ENCODE measurements at regions not wholly inside any gene's neighbourhood (a gene's known extent, or its start where the extent isn't known, plus 50 kb on each side); places are given as distances from the start of the nearest gene placed in this dataset.
"Not testable (repeated sequence)": the region's sequence is repeated elsewhere in the genome, so short reads cannot be mapped to it uniquely, and the experiment has no call there.

DNA sequence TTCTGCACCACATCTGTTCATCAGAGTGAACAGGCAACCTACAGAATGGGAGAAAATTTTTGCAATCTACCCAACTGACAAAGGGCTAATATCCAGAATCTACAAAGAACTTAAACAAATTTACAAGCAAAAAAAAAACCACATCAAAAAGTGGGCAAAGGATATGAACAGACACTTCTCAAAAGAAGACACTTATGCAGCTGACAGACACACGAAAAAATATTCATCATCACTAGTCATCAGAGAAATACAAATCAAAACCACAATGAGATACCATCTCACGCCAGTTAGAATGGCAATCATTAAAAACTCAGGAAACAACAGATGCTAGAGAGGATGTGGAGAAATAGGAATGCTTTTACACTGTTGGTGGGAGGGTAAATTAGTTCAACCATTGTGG lies 59.1 kb upstream of the UBE2E2 start:
- TF ChIP-seq EP300 (IDR thresholded peaks at IDR 0.05; ENCODE audit: borderline replicate concordance in 1 of 2, low read depth in 2 of 2, low read length in 2 of 2); CTCF (IDR thresholded peaks at IDR 0.05; ENCODE audit: control extremely low read depth in 1 of 3, insufficient read depth in 1 of 3, low read depth in 1 of 3, low read length in 3 of 3); RAD21 (IDR thresholded peaks at IDR 0.05 in 1 of 2, conservative IDR thresholded peaks at IDR 0.05 in 1 of 2; ENCODE audit: low read depth in 2 of 2, low read length in 2 of 2); NRF1 (IDR thresholded peaks at IDR 0.05; ENCODE audit: low read depth, low read length); SUZ12 (IDR thresholded peaks at IDR 0.05; ENCODE audit: low read length); MAX (IDR thresholded peaks at IDR 0.05); CREB1 (IDR thresholded peaks at IDR 0.05): not testable (repeated sequence)
- TF ChIP-seq, protein P1, sequence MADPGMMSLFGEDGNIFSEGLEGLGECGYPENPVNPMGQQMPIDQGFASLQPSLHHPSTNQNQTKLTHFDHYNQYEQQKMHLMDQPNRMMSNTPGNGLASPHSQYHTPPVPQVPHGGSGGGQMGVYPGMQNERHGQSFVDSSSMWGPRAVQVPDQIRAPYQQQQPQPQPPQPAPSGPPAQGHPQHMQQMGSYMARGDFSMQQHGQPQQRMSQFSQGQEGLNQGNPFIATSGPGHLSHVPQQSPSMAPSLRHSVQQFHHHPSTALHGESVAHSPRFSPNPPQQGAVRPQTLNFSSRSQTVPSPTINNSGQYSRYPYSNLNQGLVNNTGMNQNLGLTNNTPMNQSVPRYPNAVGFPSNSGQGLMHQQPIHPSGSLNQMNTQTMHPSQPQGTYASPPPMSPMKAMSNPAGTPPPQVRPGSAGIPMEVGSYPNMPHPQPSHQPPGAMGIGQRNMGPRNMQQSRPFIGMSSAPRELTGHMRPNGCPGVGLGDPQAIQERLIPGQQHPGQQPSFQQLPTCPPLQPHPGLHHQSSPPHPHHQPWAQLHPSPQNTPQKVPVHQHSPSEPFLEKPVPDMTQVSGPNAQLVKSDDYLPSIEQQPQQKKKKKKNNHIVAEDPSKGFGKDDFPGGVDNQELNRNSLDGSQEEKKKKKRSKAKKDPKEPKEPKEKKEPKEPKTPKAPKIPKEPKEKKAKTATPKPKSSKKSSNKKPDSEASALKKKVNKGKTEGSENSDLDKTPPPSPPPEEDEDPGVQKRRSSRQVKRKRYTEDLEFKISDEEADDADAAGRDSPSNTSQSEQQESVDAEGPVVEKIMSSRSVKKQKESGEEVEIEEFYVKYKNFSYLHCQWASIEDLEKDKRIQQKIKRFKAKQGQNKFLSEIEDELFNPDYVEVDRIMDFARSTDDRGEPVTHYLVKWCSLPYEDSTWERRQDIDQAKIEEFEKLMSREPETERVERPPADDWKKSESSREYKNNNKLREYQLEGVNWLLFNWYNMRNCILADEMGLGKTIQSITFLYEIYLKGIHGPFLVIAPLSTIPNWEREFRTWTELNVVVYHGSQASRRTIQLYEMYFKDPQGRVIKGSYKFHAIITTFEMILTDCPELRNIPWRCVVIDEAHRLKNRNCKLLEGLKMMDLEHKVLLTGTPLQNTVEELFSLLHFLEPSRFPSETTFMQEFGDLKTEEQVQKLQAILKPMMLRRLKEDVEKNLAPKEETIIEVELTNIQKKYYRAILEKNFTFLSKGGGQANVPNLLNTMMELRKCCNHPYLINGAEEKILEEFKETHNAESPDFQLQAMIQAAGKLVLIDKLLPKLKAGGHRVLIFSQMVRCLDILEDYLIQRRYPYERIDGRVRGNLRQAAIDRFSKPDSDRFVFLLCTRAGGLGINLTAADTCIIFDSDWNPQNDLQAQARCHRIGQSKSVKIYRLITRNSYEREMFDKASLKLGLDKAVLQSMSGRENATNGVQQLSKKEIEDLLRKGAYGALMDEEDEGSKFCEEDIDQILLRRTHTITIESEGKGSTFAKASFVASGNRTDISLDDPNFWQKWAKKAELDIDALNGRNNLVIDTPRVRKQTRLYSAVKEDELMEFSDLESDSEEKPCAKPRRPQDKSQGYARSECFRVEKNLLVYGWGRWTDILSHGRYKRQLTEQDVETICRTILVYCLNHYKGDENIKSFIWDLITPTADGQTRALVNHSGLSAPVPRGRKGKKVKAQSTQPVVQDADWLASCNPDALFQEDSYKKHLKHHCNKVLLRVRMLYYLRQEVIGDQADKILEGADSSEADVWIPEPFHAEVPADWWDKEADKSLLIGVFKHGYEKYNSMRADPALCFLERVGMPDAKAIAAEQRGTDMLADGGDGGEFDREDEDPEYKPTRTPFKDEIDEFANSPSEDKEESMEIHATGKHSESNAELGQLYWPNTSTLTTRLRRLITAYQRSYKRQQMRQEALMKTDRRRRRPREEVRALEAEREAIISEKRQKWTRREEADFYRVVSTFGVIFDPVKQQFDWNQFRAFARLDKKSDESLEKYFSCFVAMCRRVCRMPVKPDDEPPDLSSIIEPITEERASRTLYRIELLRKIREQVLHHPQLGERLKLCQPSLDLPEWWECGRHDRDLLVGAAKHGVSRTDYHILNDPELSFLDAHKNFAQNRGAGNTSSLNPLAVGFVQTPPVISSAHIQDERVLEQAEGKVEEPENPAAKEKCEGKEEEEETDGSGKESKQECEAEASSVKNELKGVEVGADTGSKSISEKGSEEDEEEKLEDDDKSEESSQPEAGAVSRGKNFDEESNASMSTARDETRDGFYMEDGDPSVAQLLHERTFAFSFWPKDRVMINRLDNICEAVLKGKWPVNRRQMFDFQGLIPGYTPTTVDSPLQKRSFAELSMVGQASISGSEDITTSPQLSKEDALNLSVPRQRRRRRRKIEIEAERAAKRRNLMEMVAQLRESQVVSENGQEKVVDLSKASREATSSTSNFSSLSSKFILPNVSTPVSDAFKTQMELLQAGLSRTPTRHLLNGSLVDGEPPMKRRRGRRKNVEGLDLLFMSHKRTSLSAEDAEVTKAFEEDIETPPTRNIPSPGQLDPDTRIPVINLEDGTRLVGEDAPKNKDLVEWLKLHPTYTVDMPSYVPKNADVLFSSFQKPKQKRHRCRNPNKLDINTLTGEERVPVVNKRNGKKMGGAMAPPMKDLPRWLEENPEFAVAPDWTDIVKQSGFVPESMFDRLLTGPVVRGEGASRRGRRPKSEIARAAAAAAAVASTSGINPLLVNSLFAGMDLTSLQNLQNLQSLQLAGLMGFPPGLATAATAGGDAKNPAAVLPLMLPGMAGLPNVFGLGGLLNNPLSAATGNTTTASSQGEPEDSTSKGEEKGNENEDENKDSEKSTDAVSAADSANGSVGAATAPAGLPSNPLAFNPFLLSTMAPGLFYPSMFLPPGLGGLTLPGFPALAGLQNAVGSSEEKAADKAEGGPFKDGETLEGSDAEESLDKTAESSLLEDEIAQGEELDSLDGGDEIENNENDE (IDR thresholded peaks at IDR 0.05; ENCODE audit: insufficient replicate concordance, low read length), result not testable (repeated sequence)

Data from H1 (cell line).